H1 (cell line): ENCODE measurements at regions not wholly inside any gene's neighbourhood (a gene's known extent, or its start where the extent isn't known, plus 50 kb on each side); places are given as distances from the start of the nearest gene placed in this dataset.

Experiments used
- CEBPB ChIP-seq: IDR thresholded peaks from 2 replicates; pipeline ENCODE4 v1.6.1; 2012; ENCODE audit warnings: low read depth, low read length
- EGR1 ChIP-seq: IDR thresholded peaks from 2 replicates; pipeline ENCODE4 v1.6.1; 2011; ENCODE audit warnings: low read depth, low read length, borderline replicate concordance
- EP300 ChIP-seq, 2 experiments: IDR thresholded peaks; 1 replicate in 1 of 2; 2 replicates in 1 of 2; pipeline ENCODE4 v1.6.1; 2011 to 2012; ENCODE audit warnings: low read depth in 2 of 2, low read length in 2 of 2, mild to moderate bottlenecking in 2 of 2, borderline replicate concordance in 1 of 2, inconsistent platforms in 1 of 2, moderate library complexity in 1 of 2
- GABPA ChIP-seq: IDR thresholded peaks from 2 replicates; pipeline ENCODE4 v1.6.1; 2011; ENCODE audit warnings: mild to moderate bottlenecking, low read length, moderate library complexity, borderline replicate concordance; ENCODE audit not compliant: insufficient read depth
- KDM1A ChIP-seq: fragments of 200-600, 300-600 bp; sonication (generic); IDR thresholded peaks from 2 replicates; pipeline ENCODE4 v1.7.1; 2016; ENCODE audit warnings: mild to moderate bottlenecking, low read length, borderline replicate concordance
- POLR2AphosphoS5 ChIP-seq: IDR thresholded peaks from 2 replicates; pipeline ENCODE4 v1.6.1; 2011; ENCODE audit warnings: low read depth, low read length
- RBBP5 ChIP-seq: IDR thresholded peaks from 2 replicates; pipeline ENCODE4 v1.7.1; 2012; ENCODE audit warnings: low read depth, mild to moderate bottlenecking, inconsistent platforms, low read length, moderate library complexity, borderline replicate concordance
- SIX5 ChIP-seq: IDR thresholded peaks from 2 replicates; pipeline ENCODE4 v1.6.1; 2011; ENCODE audit warnings: mild to moderate bottlenecking, low read depth, low read length

- TF ChIP-seq CEBPB (no peak), RBBP5 (no peak), GABPA (no peak), KDM1A (no peak), SIX5 (no peak), EP300 (IDR thresholded peaks at IDR 0.05; ENCODE audit: borderline replicate concordance in 1 of 2, low read depth in 2 of 2, low read length in 2 of 2) (no peak), POLR2AphosphoS5 (no peak), EGR1 (no peak)
These were observed 655.6 kb upstream of the CNTN5 start for GRCh38 chr11:98365190-98365589.
